ENCODE measurements at regions not wholly inside any gene's neighbourhood (a gene's known extent, or its start where the extent isn't known, plus 50 kb on each side); places are given as distances from the start of the nearest gene placed in this dataset.

GRCh38 chrX:33735182-33735581, 396.9 kb downstream of the FAM47A start:
- Histone ChIP-seq H3K9ac (ENCODE audit: low read length in 2 of 2) (no peak overlapping the region), H3K27ac (ENCODE audit: low read length) (no peak overlapping the region), H3K9me3 (ENCODE audit: control insufficient read depth in 2 of 2, low read length in 2 of 2) (no peaks in the 10 kb centered on the region), H3K4me3 (ENCODE audit: low read length in 2 of 2) (no peak overlapping the region), H3K4me1 (ENCODE audit: control insufficient read depth, insufficient read depth, low read length) (no peaks in the 10 kb centered on the region), H3K27me3 (ENCODE audit: control insufficient read depth in 1 of 2, insufficient read depth in 2 of 2, low read length in 2 of 2) (no peaks in the 10 kb centered on the region), H3K36me3 (ENCODE audit: control insufficient read depth in 2 of 2, insufficient read depth in 2 of 2, low read length in 2 of 2) (no peaks in the 10 kb centered on the region)

GRCh38 chrX:33726281-33727160, 405.6 kb downstream of the FAM47A start:
- Histone ChIP-seq H3K4me3 (ENCODE audit: low read length in 2 of 2) (peak overlapping the region; percentile 58 to 64), H3K9me3 (ENCODE audit: control insufficient read depth in 2 of 2, low read length in 2 of 2) (no peaks in the 10 kb centered on the region), H3K27me3 (ENCODE audit: control insufficient read depth in 1 of 2, insufficient read depth in 2 of 2, low read length in 2 of 2) (peaks cover 0 to 4% of the 10 kb centered on the region in 2 donors), H3K4me1 (ENCODE audit: control insufficient read depth, insufficient read depth, low read length) (no peaks in the 10 kb centered on the region), H3K9ac (ENCODE audit: low read length in 2 of 2) (peak overlapping the region in 1 of 2 donors; percentile 9), H3K36me3 (ENCODE audit: control insufficient read depth in 2 of 2, insufficient read depth in 2 of 2, low read length in 2 of 2) (no peaks in the 10 kb centered on the region), H3K27ac (ENCODE audit: low read length) (no peak overlapping the region)

- Histone ChIP-seq H3K27me3 (ENCODE audit: control insufficient read depth in 1 of 2, insufficient read depth in 2 of 2, low read length in 2 of 2) (peaks cover 0 to 4% of the 10 kb centered on the region in 2 donors), H3K27ac (ENCODE audit: low read length) (no peak overlapping the region), H3K9me3 (ENCODE audit: control insufficient read depth in 2 of 2, low read length in 2 of 2) (no peaks in the 10 kb centered on the region), H3K9ac (ENCODE audit: low read length in 2 of 2) (peak overlapping the region in 1 of 2 donors; percentile 9), H3K4me1 (ENCODE audit: control insufficient read depth, insufficient read depth, low read length) (no peaks in the 10 kb centered on the region), H3K4me3 (ENCODE audit: low read length in 2 of 2) (peak overlapping the region; percentile 58 to 64), H3K36me3 (ENCODE audit: control insufficient read depth in 2 of 2, insufficient read depth in 2 of 2, low read length in 2 of 2) (no peaks in the 10 kb centered on the region)
These were observed 406.4 kb downstream of the FAM47A start for GRCh38 chrX:33725535-33726210.

GRCh38 chrX:33721927-33722326, 410.2 kb downstream of the FAM47A start:
- Histone ChIP-seq H3K27me3 (ENCODE audit: control insufficient read depth in 1 of 2, insufficient read depth in 2 of 2, low read length in 2 of 2) (peaks cover 0 to 4% of the 10 kb centered on the region in 2 donors), H3K4me1 (ENCODE audit: control insufficient read depth, insufficient read depth, low read length) (no peaks in the 10 kb centered on the region), H3K27ac (ENCODE audit: low read length) (no peak overlapping the region), H3K9me3 (ENCODE audit: control insufficient read depth in 2 of 2, low read length in 2 of 2) (no peaks in the 10 kb centered on the region), H3K9ac (ENCODE audit: low read length in 2 of 2) (no peak overlapping the region), H3K4me3 (ENCODE audit: low read length in 2 of 2) (no peak overlapping the region), H3K36me3 (ENCODE audit: control insufficient read depth in 2 of 2, insufficient read depth in 2 of 2, low read length in 2 of 2) (no peaks in the 10 kb centered on the region)

GRCh38 chrX:33686105-33686504, 446.0 kb downstream of the FAM47A start:
- H3K9me3 ChIP-seq (ENCODE audit: control insufficient read depth in 2 of 2, low read length in 2 of 2), result no peaks in the 10 kb centered on the region
- H3K27me3 ChIP-seq (ENCODE audit: control insufficient read depth in 1 of 2, insufficient read depth in 2 of 2, low read length in 2 of 2), result no peaks in the 10 kb centered on the region
- H3K27ac ChIP-seq (ENCODE audit: low read length), result no peak overlapping the region
- no peak overlapping the region for H3K4me3 ChIP-seq (ENCODE audit: low read length in 2 of 2)
- no peaks in the 10 kb centered on the region for H3K4me1 ChIP-seq (ENCODE audit: control insufficient read depth, insufficient read depth, low read length)
- H3K9ac ChIP-seq (ENCODE audit: low read length in 2 of 2), result no peak overlapping the region
- H3K36me3 ChIP-seq (ENCODE audit: control insufficient read depth in 2 of 2, insufficient read depth in 2 of 2, low read length in 2 of 2), result no peaks in the 10 kb centered on the region

Data from stomach smooth muscle (tissue), 2 donors.